Spleen (tissue), 11 donors: ENCODE measurements at regions not wholly inside any gene's neighbourhood (a gene's known extent, or its start where the extent isn't known, plus 50 kb on each side); places are given as distances from the start of the nearest gene placed in this dataset.

Experiments used
- DNase-seq: peaks from one replicate; pipeline ENCODE4 v3.0.0-alpha.2; 2020
- H3K27ac ChIP-seq, 8 donors: fragments of 200-600 bp; sonication (generic) in 7 of 8; 1 replicate in 4 of 8; 2 replicates in 4 of 8; pipeline versions ENCODE4 v1.5.0 to v1.8.0; 2016 to 2021; ENCODE audit warnings: inconsistent platforms in 4 of 8, mild to moderate bottlenecking in 4 of 8, moderate library complexity in 1 of 8
- H3K27me3 ChIP-seq, 7 donors: fragments of 200-600 bp; sonication (generic) in 6 of 7; replicated peaks in 1 of 7; 1 replicate in 4 of 7; 2 replicates in 3 of 7; pipeline versions ENCODE4 v1.5.0 to v1.8.0; 2016 to 2021; ENCODE audit warnings: inconsistent platforms in 3 of 7, mild to moderate bottlenecking in 1 of 7
- H3K36me3 ChIP-seq, 6 donors: fragments of 200-600 bp; sonication (generic) in 5 of 6; 1 replicate in 4 of 6; 2 replicates in 2 of 6; pipeline versions ENCODE4 v1.5.0 to v1.8.0; 2016 to 2021; ENCODE audit warnings: inconsistent platforms in 2 of 6
- H3K4me1 ChIP-seq, 6 donors: fragments of 200-600 bp; sonication (generic) in 5 of 6; 1 replicate in 3 of 6; 2 replicates in 3 of 6; pipeline versions ENCODE4 v1.5.0 to v1.8.0; 2016 to 2021; ENCODE audit warnings: inconsistent platforms in 3 of 6
- H3K4me3 ChIP-seq, 8 donors: fragments of 200-600 bp; sonication (generic) in 7 of 8; 1 replicate in 4 of 8; 2 replicates in 4 of 8; pipeline versions ENCODE4 v1.5.0 to v1.8.0; 2016 to 2021; ENCODE audit warnings: inconsistent platforms in 4 of 8, mild to moderate bottlenecking in 4 of 8, moderate library complexity in 2 of 8
- H3K9me3 ChIP-seq, 8 donors: fragments of 200-600 bp; sonication (generic) in 7 of 8; 1 replicate in 4 of 8; 2 replicates in 4 of 8; pipeline versions ENCODE4 v1.5.0 to v1.8.0; 2016 to 2021; ENCODE audit warnings: inconsistent platforms in 4 of 8
- CTCF ChIP-seq, 11 experiments: fragments of 200-600 bp in 7 of 11; fragments of 450-650 bp in 4 of 11; sonication (generic) in 4 of 11; IDR thresholded peaks in 8 of 11; conservative IDR thresholded peaks in 3 of 11; 1 replicate in 7 of 11; 2 replicates in 4 of 11; pipeline versions ENCODE4 v1.4.0 to v1.8.0; 2016 to 2021; ENCODE audit warnings: antibody characterized with exemption in 11 of 11, inconsistent platforms in 4 of 11, mild to moderate bottlenecking in 1 of 11
- POLR2A ChIP-seq, 3 donors: fragments of 450-650 bp; IDR thresholded peaks; one replicate each; pipeline ENCODE4 v1.5.1; 2017; ENCODE audit warnings: antibody characterized with exemption in 3 of 3, mild to moderate bottlenecking in 1 of 3
- POLR2AphosphoS5 ChIP-seq, 3 donors: sonication (generic); formaldehyde crosslinking; IDR thresholded peaks; one replicate each; pipeline ENCODE4 v1.5.1; 2017; ENCODE audit warnings: antibody characterized with exemption in 3 of 3
- WGBS, 5 donors: extraction: QIAGEN DNeasy Blood & Tissue Kit in 3 of 5; methylation state at CpG; one replicate each; pipeline versions ENCODE4 v1.1.5 to v1.1.7; 2013 to 2018; 5-methylcytosine and 5-hydroxymethylcytosine counted together
- intact Hi-C: fragments of 100-400 bp; cut with DNase I; formaldehyde crosslinking; loops from one replicate; pipeline ENCODE4 v1.15.0; 2023; ENCODE audit warnings: low total_unique reads
- donor health status: healthy with polysubstance abuse.
- donor health status: DM: no; HTN: no; CAD: no; lungs with moderate emphysema.
- donor health status: DM: no; HTN: no; CAD: no.
- donor health status: Bipolar disorder and iron deficiency.
- donor health status: healthy.
- donor health status: DM: no; HTN: no; CAD: no.
- donor health status: DM: yes; HTN: yes; CAD: no.

DNA sequence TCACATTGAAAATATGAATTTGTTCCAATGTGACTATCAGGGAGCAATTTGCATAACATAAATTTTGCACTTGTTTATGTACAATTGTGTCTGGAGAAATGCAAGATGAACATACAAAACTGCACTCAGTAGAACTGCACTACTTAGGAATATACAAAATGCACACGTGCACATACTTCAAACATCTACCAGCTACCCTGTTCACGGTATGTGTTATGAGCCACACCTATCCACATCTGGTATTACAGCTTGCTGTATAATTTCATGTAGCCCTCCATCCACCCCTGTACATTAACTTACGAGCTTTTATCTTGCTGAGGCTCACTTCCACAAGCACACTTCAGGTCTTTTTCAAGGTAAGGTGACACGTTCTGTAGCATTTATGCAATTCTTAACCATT, 373.5 kb upstream of the ZEB2 start:
- no peak overlapping the region for H3K27ac ChIP-seq
- no peaks in the 10 kb centered on the region for H3K36me3 ChIP-seq
- no peak for DNase-seq
- TF ChIP-seq POLR2A (IDR thresholded peaks at IDR 0.05): no peak
- no peak for TF ChIP-seq POLR2AphosphoS5 (IDR thresholded peaks at IDR 0.05)
- no peak for TF ChIP-seq CTCF (IDR thresholded peaks at IDR 0.05 in 8 of 11, conservative IDR thresholded peaks at IDR 0.05 in 3 of 11)
- H3K27me3 ChIP-seq: no peaks in the 10 kb centered on the region
- H3K4me1 ChIP-seq: peaks cover 0 to 5% (median 0%) of the 10 kb centered on the region in 6 donors
- H3K9me3 ChIP-seq: no peaks in the 10 kb centered on the region
- intact Hi-C loops: no loop called here
- 87 to 95% (median 89%) methylated on average over 4 of the region's 4 CpGs for WGBS, 5 donors
- no peak overlapping the region for H3K4me3 ChIP-seq

DNA sequence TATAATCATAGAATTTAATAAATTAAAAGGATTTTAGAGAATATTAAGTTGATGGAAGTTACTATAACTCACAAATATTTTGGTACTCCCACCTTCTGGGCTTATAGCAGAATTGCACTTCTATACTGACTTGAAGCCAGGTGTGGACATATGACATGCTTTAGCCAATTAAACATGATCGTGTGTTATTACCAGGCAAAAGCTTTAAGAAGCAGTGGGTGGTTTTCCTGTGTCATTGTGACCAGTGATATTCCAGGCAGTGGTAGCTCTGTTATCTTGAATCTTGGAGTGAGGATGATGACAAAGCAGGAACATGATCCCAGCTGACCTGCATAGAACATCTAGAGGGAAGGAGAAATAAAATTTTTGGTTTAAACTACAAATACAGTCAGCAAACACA, 370.9 kb upstream of the ZEB2 start:
- intact Hi-C loops: no loop called here
- Histone ChIP-seq H3K4me3 (no peak overlapping the region), H3K36me3 (no peaks in the 10 kb centered on the region), H3K4me1 (peaks cover 0 to 5% (median 0%) of the 10 kb centered on the region in 6 donors), H3K27me3 (no peaks in the 10 kb centered on the region), H3K27ac (no peak overlapping the region), H3K9me3 (no peaks in the 10 kb centered on the region)
- TF ChIP-seq POLR2AphosphoS5 (IDR thresholded peaks at IDR 0.05) (no peak), POLR2A (IDR thresholded peaks at IDR 0.05) (no peak), CTCF (IDR thresholded peaks at IDR 0.05 in 8 of 11, conservative IDR thresholded peaks at IDR 0.05 in 3 of 11) (peak in 7 of 11 experiments; percentile 9 to 48 (median 43))
- WGBS, 5 donors: 16 to 34% (median 27%) methylated on average over 1 of the region's 1 CpG
- no peak for DNase-seq

GRCh38 chr2:144889348-144889747, 369.4 kb upstream of the ZEB2 start:
- H3K4me3 ChIP-seq: no peak overlapping the region
- 83 to 94% (median 90%) methylated on average over 5 of the region's 5 CpGs for WGBS, 5 donors
- no peak for TF ChIP-seq POLR2AphosphoS5 (IDR thresholded peaks at IDR 0.05)
- TF ChIP-seq CTCF (IDR thresholded peaks at IDR 0.05 in 8 of 11, conservative IDR thresholded peaks at IDR 0.05 in 3 of 11): no peak
- TF ChIP-seq POLR2A (IDR thresholded peaks at IDR 0.05): no peak
- intact Hi-C loops: no loop called here
- no peak overlapping the region for H3K27ac ChIP-seq
- H3K4me1 ChIP-seq: peaks cover 0 to 5% (median 0%) of the 10 kb centered on the region in 6 donors
- H3K36me3 ChIP-seq: no peaks in the 10 kb centered on the region
- DNase-seq: no peak
- H3K9me3 ChIP-seq: no peaks in the 10 kb centered on the region
- H3K27me3 ChIP-seq: no peaks in the 10 kb centered on the region

GRCh38 chr2:144886862-144887261, 366.9 kb upstream of the ZEB2 start:
- WGBS, 5 donors: 60 to 89% (median 70%) methylated on average over 3 of the region's 3 CpGs
- H3K9me3 ChIP-seq: no peaks in the 10 kb centered on the region
- intact Hi-C loops: no loop called here
- DNase-seq: no peak
- H3K27me3 ChIP-seq: no peaks in the 10 kb centered on the region
- TF ChIP-seq POLR2AphosphoS5 (IDR thresholded peaks at IDR 0.05): no peak
- no peak for TF ChIP-seq CTCF (IDR thresholded peaks at IDR 0.05 in 8 of 11, conservative IDR thresholded peaks at IDR 0.05 in 3 of 11)
- TF ChIP-seq POLR2A (IDR thresholded peaks at IDR 0.05): no peak
- no peak overlapping the region for H3K27ac ChIP-seq
- no peaks in the 10 kb centered on the region for H3K36me3 ChIP-seq
- H3K4me3 ChIP-seq: no peak overlapping the region
- peaks cover 0 to 5% (median 0%) of the 10 kb centered on the region in 6 donors for H3K4me1 ChIP-seq
